ENCODE measurements at regions not wholly inside any gene's neighbourhood (a gene's known extent, or its start where the extent isn't known, plus 50 kb on each side); places are given as distances from the start of the nearest gene placed in this dataset.

- FAIRE-seq (no peak), DNase-seq (ENCODE audit: insufficient read length, low spot score) (no peak)
- TF ChIP-seq, protein P1, sequence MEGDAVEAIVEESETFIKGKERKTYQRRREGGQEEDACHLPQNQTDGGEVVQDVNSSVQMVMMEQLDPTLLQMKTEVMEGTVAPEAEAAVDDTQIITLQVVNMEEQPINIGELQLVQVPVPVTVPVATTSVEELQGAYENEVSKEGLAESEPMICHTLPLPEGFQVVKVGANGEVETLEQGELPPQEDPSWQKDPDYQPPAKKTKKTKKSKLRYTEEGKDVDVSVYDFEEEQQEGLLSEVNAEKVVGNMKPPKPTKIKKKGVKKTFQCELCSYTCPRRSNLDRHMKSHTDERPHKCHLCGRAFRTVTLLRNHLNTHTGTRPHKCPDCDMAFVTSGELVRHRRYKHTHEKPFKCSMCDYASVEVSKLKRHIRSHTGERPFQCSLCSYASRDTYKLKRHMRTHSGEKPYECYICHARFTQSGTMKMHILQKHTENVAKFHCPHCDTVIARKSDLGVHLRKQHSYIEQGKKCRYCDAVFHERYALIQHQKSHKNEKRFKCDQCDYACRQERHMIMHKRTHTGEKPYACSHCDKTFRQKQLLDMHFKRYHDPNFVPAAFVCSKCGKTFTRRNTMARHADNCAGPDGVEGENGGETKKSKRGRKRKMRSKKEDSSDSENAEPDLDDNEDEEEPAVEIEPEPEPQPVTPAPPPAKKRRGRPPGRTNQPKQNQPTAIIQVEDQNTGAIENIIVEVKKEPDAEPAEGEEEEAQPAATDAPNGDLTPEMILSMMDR (IDR thresholded peaks at IDR 0.05; ENCODE audit: insufficient read depth, missing control alignments), result no peak
These were observed 497.8 kb downstream of the HS3ST4 start for GRCh38 chr16:26189536-26189935.

DNA sequence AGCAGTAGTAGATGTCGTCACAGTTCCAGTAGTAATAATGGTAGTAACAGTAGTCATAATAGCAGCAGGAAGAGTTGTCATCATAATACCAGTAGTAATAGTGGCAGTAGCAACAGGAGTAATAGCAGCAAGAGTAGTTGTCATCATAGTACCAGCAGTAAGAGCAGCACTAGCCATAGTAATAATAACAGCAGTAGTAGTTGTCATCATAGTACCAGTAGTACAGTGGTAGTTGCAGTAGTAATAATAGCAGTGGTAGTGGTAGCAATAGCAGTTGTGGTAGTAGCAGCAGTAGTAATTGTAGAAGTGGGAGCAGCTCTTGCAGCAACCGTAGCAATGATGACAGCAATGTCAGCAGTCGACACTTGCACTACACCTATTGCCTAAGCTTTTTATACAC lies 502.8 kb downstream of the HS3ST4 start:
- DNase-seq (ENCODE audit: insufficient read length, low spot score) (no peak), FAIRE-seq (no peak)
- TF ChIP-seq, protein P1 (IDR thresholded peaks at IDR 0.05; ENCODE audit: insufficient read depth, missing control alignments), result no peak

DNA sequence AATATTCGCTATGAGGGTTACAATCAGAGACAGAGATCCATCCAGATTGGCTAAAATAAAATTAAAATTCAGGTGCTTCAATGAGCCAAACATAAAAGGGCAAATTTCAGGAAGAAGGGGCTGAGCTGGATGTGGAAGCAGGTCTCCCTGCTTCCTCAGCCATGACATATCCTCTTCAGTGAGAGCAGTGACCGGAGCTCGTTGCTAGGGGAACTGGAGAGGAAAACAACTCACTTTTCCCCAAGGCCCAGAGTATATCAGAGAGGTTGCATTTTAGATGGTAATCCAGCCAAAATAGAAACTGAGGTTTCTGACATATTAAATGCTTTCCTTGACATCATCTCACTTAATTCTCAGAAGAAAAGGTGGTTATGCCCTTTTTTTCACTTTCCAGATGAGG lies 503.5 kb downstream of the HS3ST4 start:
- TF ChIP-seq, protein P1 (IDR thresholded peaks at IDR 0.05; ENCODE audit: insufficient read depth, missing control alignments), result no peak
- DNase-seq (ENCODE audit: insufficient read length, low spot score), result no peak
- no peak for FAIRE-seq

DNA sequence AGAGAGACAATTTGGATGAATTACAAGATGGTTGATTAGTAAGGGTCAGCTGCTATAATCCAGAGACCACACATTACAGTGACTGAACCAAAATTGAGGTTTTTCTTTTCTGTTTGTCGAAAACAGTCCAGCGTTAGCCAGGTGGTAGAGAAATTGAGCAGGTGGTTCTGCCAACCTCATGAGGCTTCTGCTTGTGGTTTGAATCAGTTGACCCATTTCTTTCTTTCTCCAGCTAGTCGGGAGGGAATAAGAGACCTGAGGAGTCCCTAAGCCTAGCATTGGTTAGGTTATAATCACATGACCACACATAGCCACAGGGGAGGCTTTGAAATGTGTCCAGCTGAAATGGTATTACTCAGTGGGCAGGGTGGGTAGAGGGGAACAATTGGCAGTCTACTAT lies 504.6 kb downstream of the HS3ST4 start:
- TF ChIP-seq, protein P1 (IDR thresholded peaks at IDR 0.05; ENCODE audit: insufficient read depth, missing control alignments), result no peak
- DNase-seq (ENCODE audit: insufficient read length, low spot score) (no peak), FAIRE-seq (no peak)

DNA sequence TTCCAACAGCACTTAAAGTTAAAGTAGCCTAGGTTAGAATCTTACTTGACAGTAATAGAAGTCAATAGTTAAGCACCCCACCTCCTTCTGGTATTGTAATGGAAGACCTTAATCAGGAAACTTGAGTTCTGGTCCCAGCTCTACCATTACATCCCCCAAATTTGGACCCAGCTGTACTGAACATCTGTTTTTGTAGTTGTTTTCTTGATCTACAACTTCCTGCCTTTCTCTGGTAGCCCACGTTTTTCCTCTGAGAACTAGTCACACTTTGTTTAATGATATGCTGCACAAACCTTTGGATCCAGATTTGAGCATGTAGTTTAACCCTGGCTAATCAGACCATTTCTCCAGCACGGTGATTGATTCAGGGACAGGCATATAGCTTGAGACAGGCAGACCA lies 505.0 kb downstream of the HS3ST4 start:
- DNase-seq (ENCODE audit: insufficient read length, low spot score) (no peak), FAIRE-seq (no peak)
- TF ChIP-seq, protein P1 (IDR thresholded peaks at IDR 0.05; ENCODE audit: insufficient read depth, missing control alignments), result no peak

- DNase-seq (ENCODE audit: insufficient read length, low spot score) (no peak), FAIRE-seq (no peak)
- TF ChIP-seq, protein P1 (IDR thresholded peaks at IDR 0.05; ENCODE audit: insufficient read depth, missing control alignments), result no peak
These were observed 505.9 kb downstream of the HS3ST4 start for GRCh38 chr16:26197707-26198106.

- DNase-seq (ENCODE audit: insufficient read length, low spot score) (no peak), FAIRE-seq (no peak)
- TF ChIP-seq, protein P1 (IDR thresholded peaks at IDR 0.05; ENCODE audit: insufficient read depth, missing control alignments), result no peak
These were observed 506.5 kb downstream of the HS3ST4 start for GRCh38 chr16:26198221-26198620.

Data from D721Med (cell line).